Keratinocyte (primary cell): ENCODE measurements at regions not wholly inside any gene's neighbourhood (a gene's known extent, or its start where the extent isn't known, plus 50 kb on each side); places are given as distances from the start of the nearest gene placed in this dataset.
"Not testable (repeated sequence)": the region's sequence is repeated elsewhere in the genome, so short reads cannot be mapped to it uniquely, and the experiment has no call there.

ENCODE experiments used
- DNase-seq: peaks from one replicate; pipeline ENCODE4 v3.0.0-alpha.2; 2011; ENCODE audit warnings: low read depth, missing footprints, low spot score
- FAIRE-seq: peaks from 2 replicates; lab custom pipeline; 2011; peaks lifted over from hg19 to GRCh38; lab: Jason Lieb, UNC
- H2AFZ ChIP-seq: 2 replicates; pipeline ENCODE4 v1.6.0; 2012; ENCODE audit warnings: low read length, control low read depth, inconsistent platforms; ENCODE audit not compliant: control insufficient read depth
- H3K27ac ChIP-seq: 2 replicates; pipeline ENCODE4 v1.5.1; 2011; ENCODE audit warnings: low read length; ENCODE audit not compliant: control insufficient read depth, insufficient read depth
- H3K27me3 ChIP-seq: 3 replicates; pipeline ENCODE4 v1.6.0; 2011; ENCODE audit warnings: low read length; ENCODE audit not compliant: control insufficient read depth, insufficient read depth; ENCODE audit errors: extremely low read depth
- H3K36me3 ChIP-seq, 2 experiments: 2 replicates in 1 of 2; 3 replicates in 1 of 2; pipeline ENCODE4 v1.5.1; 2011; ENCODE audit warnings: low read length in 2 of 2, mild to moderate bottlenecking in 1 of 2; ENCODE audit not compliant: control insufficient read depth in 2 of 2, insufficient read depth in 2 of 2; ENCODE audit errors: extremely low read depth in 1 of 2
- H3K4me1 ChIP-seq: 3 replicates; pipeline ENCODE4 v1.5.1; 2011; ENCODE audit warnings: low read length; ENCODE audit not compliant: control insufficient read depth, insufficient read depth; ENCODE audit errors: extremely low read depth
- H3K4me2 ChIP-seq: 3 replicates; pipeline ENCODE4 v1.6.0; 2011; ENCODE audit warnings: low read depth, low read length; ENCODE audit not compliant: control insufficient read depth, insufficient read depth; ENCODE audit errors: extremely low read depth
- H3K4me3 ChIP-seq, 3 experiments: fragments of 200-600 bp in 1 of 3; sonication (generic) in 1 of 3; 2 replicates in 2 of 3; 3 replicates in 1 of 3; pipeline ENCODE4 v1.5.1; 2011 to 2016; ENCODE audit warnings: low read length in 3 of 3, mild to moderate bottlenecking in 3 of 3, control low read depth in 2 of 3, inconsistent platforms in 1 of 3, low read depth in 1 of 3, mixed read lengths in 1 of 3, mixed run types in 1 of 3, moderate library complexity in 1 of 3; ENCODE audit not compliant: control insufficient read depth in 2 of 3, insufficient read depth in 2 of 3; ENCODE audit errors: extremely low read depth in 1 of 3
- H3K79me2 ChIP-seq: 2 replicates; pipeline ENCODE4 v1.6.0; 2012; ENCODE audit warnings: low read length; ENCODE audit not compliant: control insufficient read depth, insufficient read depth
- H3K9ac ChIP-seq: 3 replicates; pipeline ENCODE4 v1.6.0; 2011; ENCODE audit warnings: low read length; ENCODE audit not compliant: control insufficient read depth, insufficient read depth; ENCODE audit errors: extremely low read depth
- H3K9me1 ChIP-seq: 3 replicates; pipeline ENCODE4 v1.6.0; 2011; ENCODE audit warnings: low read length; ENCODE audit not compliant: control insufficient read depth, insufficient read depth; ENCODE audit errors: extremely low read depth
- H3K9me3 ChIP-seq: 2 replicates; pipeline ENCODE4 v1.5.1; 2012; ENCODE audit warnings: low read depth, low read length; ENCODE audit not compliant: control insufficient read depth
- H4K20me1 ChIP-seq: 3 replicates; pipeline ENCODE4 v1.6.0; 2011; ENCODE audit warnings: low read length; ENCODE audit not compliant: control insufficient read depth, insufficient read depth; ENCODE audit errors: extremely low read depth
- CTCF ChIP-seq, 3 experiments: IDR thresholded peaks in 1 of 3; conservative IDR thresholded peaks in 1 of 3; optimal IDR thresholded peaks in 1 of 3; 2 replicates in 2 of 3; 3 replicates in 1 of 3; pipeline versions ENCODE3 to v1.5.1; 2011; ENCODE audit warnings: low read length in 3 of 3, mild to moderate bottlenecking in 3 of 3, moderate library complexity in 2 of 3, control low read depth in 1 of 3, inconsistent platforms in 1 of 3; ENCODE audit not compliant: insufficient read depth in 2 of 3; ENCODE audit errors: extremely low read depth in 1 of 3
- EZH2 ChIP-seq: IDR thresholded peaks from one replicate; pipeline ENCODE4 v1.6.1; 2012; ENCODE audit warnings: inconsistent platforms, mild to moderate bottlenecking, low read length, moderate library complexity
- dilution Hi-C: fragments of 300-500 bp; cut with MboI; formaldehyde crosslinking; loops from one replicate; pipeline ENCODE4 v1.7.0; 2020; ENCODE audit warnings: low sequenced_read_pairs; ENCODE audit not compliant: extremely low pct_ligation_motif_present

GRCh38 chr10:36738738-36739431 lies 386.5 kb upstream of the ANKRD30A start:
- Histone ChIP-seq H3K27ac (no peak overlapping the region), H3K4me2 (no peak overlapping the region), H4K20me1 (no peaks in the 10 kb centered on the region), H3K79me2 (no peaks in the 10 kb centered on the region), H3K9ac (no peak overlapping the region), H3K9me1 (no peaks in the 10 kb centered on the region), H3K27me3 (no peaks in the 10 kb centered on the region), H2AFZ (no peak overlapping the region), H3K4me3 (no peak overlapping the region), H3K9me3 (no peaks in the 10 kb centered on the region), H3K36me3 (no peaks in the 10 kb centered on the region), H3K4me1 (no peaks in the 10 kb centered on the region)
- DNase-seq (no peak), FAIRE-seq (no peak)
- dilution Hi-C loops, result no loop called here
- no peak for TF ChIP-seq CTCF (optimal IDR thresholded peaks at IDR 0.05 in 1 of 3, IDR thresholded peaks at IDR 0.05 in 1 of 3, conservative IDR thresholded peaks at IDR 0.05 in 1 of 3; ENCODE audit: extremely low read depth in 1 of 3, insufficient read depth in 2 of 3, low read length in 3 of 3)
- TF ChIP-seq EZH2, result no peak

GRCh38 chr10:36736311-36736710 lies 389.1 kb upstream of the ANKRD30A start:
- Histone ChIP-seq H3K9me1 (no peaks in the 10 kb centered on the region), H3K36me3 (no peaks in the 10 kb centered on the region), H3K4me3 (no peak overlapping the region), H3K4me2 (no peak overlapping the region), H3K27me3 (no peaks in the 10 kb centered on the region), H3K9me3 (no peaks in the 10 kb centered on the region), H3K4me1 (no peaks in the 10 kb centered on the region), H2AFZ (no peak overlapping the region), H4K20me1 (no peaks in the 10 kb centered on the region), H3K9ac (no peak overlapping the region), H3K79me2 (no peaks in the 10 kb centered on the region), H3K27ac (no peak overlapping the region)
- dilution Hi-C loops, result no loop called here
- FAIRE-seq (no peak), DNase-seq (no peak)
- TF ChIP-seq CTCF (optimal IDR thresholded peaks at IDR 0.05 in 1 of 3, IDR thresholded peaks at IDR 0.05 in 1 of 3, conservative IDR thresholded peaks at IDR 0.05 in 1 of 3; ENCODE audit: extremely low read depth in 1 of 3, insufficient read depth in 2 of 3, low read length in 3 of 3) (no peak), EZH2 (no peak)

GRCh38 chr10:36734590-36734989 lies 390.8 kb upstream of the ANKRD30A start:
- DNase-seq, dilution Hi-C loops, H3K36me3 ChIP-seq, H3K79me2 ChIP-seq, H3K4me2 ChIP-seq, H4K20me1 ChIP-seq, H3K27me3 ChIP-seq, H3K4me3 ChIP-seq, H3K4me1 ChIP-seq, FAIRE-seq, H3K9me1 ChIP-seq, H2AFZ ChIP-seq, H3K27ac ChIP-seq, H3K9me3 ChIP-seq, H3K9ac ChIP-seq: not testable (repeated sequence)
